ENCODE measurements at regions not wholly inside any gene's neighbourhood (a gene's known extent, or its start where the extent isn't known, plus 50 kb on each side); places are given as distances from the start of the nearest gene placed in this dataset.

GRCh38 chr18:64803471-64803870 is 654.6 kb upstream of the LINC00305 start:
- no peak for DNase-seq (ENCODE audit: low read depth)
- TF ChIP-seq CTCF (IDR thresholded peaks at IDR 0.05; ENCODE audit: insufficient read depth, low read length, poor library complexity, severe bottlenecking) = no peak
- no peak overlapping the region for H3K4me3 ChIP-seq (ENCODE audit: low read depth, low read length)
- H3K27me3 ChIP-seq (ENCODE audit: control insufficient read depth, insufficient read depth, low read length) = no peaks in the 10 kb centered on the region
- no peaks in the 10 kb centered on the region for H3K36me3 ChIP-seq (ENCODE audit: control insufficient read depth, insufficient read depth, low read length)

GRCh38 chr18:64800151-64800550 is 651.3 kb upstream of the LINC00305 start:
- no peak for TF ChIP-seq CTCF (IDR thresholded peaks at IDR 0.05; ENCODE audit: insufficient read depth, low read length, poor library complexity, severe bottlenecking)
- Histone ChIP-seq H3K36me3 (ENCODE audit: control insufficient read depth, insufficient read depth, low read length) (no peaks in the 10 kb centered on the region), H3K4me3 (ENCODE audit: low read depth, low read length) (no peak overlapping the region), H3K27me3 (ENCODE audit: control insufficient read depth, insufficient read depth, low read length) (no peaks in the 10 kb centered on the region)
- DNase-seq (ENCODE audit: low read depth) = no peak

GRCh38 chr18:64799376-64799775 is 650.5 kb upstream of the LINC00305 start:
- H3K4me3 ChIP-seq (ENCODE audit: low read depth, low read length) = no peak overlapping the region
- H3K36me3 ChIP-seq (ENCODE audit: control insufficient read depth, insufficient read depth, low read length) = no peaks in the 10 kb centered on the region
- DNase-seq (ENCODE audit: low read depth) = peak; percentile 19
- no peak for TF ChIP-seq CTCF (IDR thresholded peaks at IDR 0.05; ENCODE audit: insufficient read depth, low read length, poor library complexity, severe bottlenecking)
- H3K27me3 ChIP-seq (ENCODE audit: control insufficient read depth, insufficient read depth, low read length) = no peaks in the 10 kb centered on the region

- H3K36me3 ChIP-seq (ENCODE audit: control insufficient read depth, insufficient read depth, low read length) = no peaks in the 10 kb centered on the region
- DNase-seq (ENCODE audit: low read depth) = peak; percentile 47
- no peak overlapping the region for H3K4me3 ChIP-seq (ENCODE audit: low read depth, low read length)
- no peaks in the 10 kb centered on the region for H3K27me3 ChIP-seq (ENCODE audit: control insufficient read depth, insufficient read depth, low read length)
- no peak for TF ChIP-seq CTCF (IDR thresholded peaks at IDR 0.05; ENCODE audit: insufficient read depth, low read length, poor library complexity, severe bottlenecking)
Observed at GRCh38 chr18:64791236-64791635, 642.3 kb upstream of the LINC00305 start.

GRCh38 chr18:64785686-64786085 is 636.8 kb upstream of the LINC00305 start:
- Histone ChIP-seq H3K36me3 (ENCODE audit: control insufficient read depth, insufficient read depth, low read length) (no peaks in the 10 kb centered on the region), H3K4me3 (ENCODE audit: low read depth, low read length) (no peak overlapping the region), H3K27me3 (ENCODE audit: control insufficient read depth, insufficient read depth, low read length) (no peaks in the 10 kb centered on the region)
- no peak for DNase-seq (ENCODE audit: low read depth)
- no peak for TF ChIP-seq CTCF (IDR thresholded peaks at IDR 0.05; ENCODE audit: insufficient read depth, low read length, poor library complexity, severe bottlenecking)

- DNase-seq (ENCODE audit: low read depth) = no peak
- no peak for TF ChIP-seq CTCF (IDR thresholded peaks at IDR 0.05; ENCODE audit: insufficient read depth, low read length, poor library complexity, severe bottlenecking)
- no peaks in the 10 kb centered on the region for H3K36me3 ChIP-seq (ENCODE audit: control insufficient read depth, insufficient read depth, low read length)
- H3K4me3 ChIP-seq (ENCODE audit: low read depth, low read length) = no peak overlapping the region
- no peaks in the 10 kb centered on the region for H3K27me3 ChIP-seq (ENCODE audit: control insufficient read depth, insufficient read depth, low read length)
Observed at GRCh38 chr18:64777556-64777955, 628.7 kb upstream of the LINC00305 start.

Measured in kidney epithelial cell (primary cell).